ENCODE measurements at regions not wholly inside any gene's neighbourhood (a gene's known extent, or its start where the extent isn't known, plus 50 kb on each side); places are given as distances from the start of the nearest gene placed in this dataset.

DNA sequence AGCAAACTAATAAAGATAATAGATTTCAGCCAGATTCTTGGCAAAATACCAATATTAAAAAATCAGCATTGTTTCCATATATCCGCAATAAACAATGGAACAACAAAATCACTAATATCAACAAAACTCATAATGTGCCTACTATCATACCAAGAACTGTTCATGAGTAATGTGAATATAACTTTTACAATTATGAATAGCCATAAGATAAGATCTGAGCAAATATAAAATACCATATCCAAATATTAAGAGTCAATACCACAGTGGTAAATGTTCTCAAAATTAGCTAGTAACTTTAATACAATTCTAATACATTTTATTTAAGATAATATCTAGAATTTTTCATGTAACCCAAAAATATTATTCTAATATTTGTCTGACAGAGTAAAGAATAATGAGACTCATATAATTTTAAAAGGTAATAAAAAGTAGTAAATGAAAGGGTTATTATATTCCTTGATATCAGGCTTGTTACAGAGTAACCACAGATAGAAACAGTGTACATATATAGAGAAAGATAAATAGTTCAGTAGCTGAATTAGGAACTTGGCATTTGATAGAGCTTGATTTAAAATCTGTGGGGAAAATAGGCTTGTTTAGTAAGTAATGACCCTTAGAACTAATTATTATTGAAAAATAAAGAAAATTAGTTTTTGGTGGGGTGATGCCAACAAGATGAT, 2126.6 kb downstream of the MRPL39 start:
- Histone ChIP-seq H3K36me3 (ENCODE audit: insufficient read depth) (no peaks in the 10 kb centered on the region), H4K20me1 (ENCODE audit: insufficient read depth) (no peaks in the 10 kb centered on the region), H3K27ac (no peak overlapping the region), H3K4me1 (ENCODE audit: low read depth, poor library complexity, severe bottlenecking) (no peaks in the 10 kb centered on the region), H3K79me2 (ENCODE audit: insufficient read depth, low read depth) (no peaks in the 10 kb centered on the region), H3K4me3 (IDR thresholded peaks at IDR 0.05; ENCODE audit: insufficient read depth, low read depth, low read length) (no peak overlapping the region), H2AFZ (ENCODE audit: low read depth) (no peak overlapping the region), H3K9ac (no peak overlapping the region), H3K27me3 (ENCODE audit: insufficient read depth, low read depth) (no peaks in the 10 kb centered on the region), H3K4me2 (no peak overlapping the region)
- TF ChIP-seq, protein P1, sequence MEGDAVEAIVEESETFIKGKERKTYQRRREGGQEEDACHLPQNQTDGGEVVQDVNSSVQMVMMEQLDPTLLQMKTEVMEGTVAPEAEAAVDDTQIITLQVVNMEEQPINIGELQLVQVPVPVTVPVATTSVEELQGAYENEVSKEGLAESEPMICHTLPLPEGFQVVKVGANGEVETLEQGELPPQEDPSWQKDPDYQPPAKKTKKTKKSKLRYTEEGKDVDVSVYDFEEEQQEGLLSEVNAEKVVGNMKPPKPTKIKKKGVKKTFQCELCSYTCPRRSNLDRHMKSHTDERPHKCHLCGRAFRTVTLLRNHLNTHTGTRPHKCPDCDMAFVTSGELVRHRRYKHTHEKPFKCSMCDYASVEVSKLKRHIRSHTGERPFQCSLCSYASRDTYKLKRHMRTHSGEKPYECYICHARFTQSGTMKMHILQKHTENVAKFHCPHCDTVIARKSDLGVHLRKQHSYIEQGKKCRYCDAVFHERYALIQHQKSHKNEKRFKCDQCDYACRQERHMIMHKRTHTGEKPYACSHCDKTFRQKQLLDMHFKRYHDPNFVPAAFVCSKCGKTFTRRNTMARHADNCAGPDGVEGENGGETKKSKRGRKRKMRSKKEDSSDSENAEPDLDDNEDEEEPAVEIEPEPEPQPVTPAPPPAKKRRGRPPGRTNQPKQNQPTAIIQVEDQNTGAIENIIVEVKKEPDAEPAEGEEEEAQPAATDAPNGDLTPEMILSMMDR (conservative IDR thresholded peaks at IDR 0.05; ENCODE audit: low read depth, low read length) = no peak

GRCh38 chr21:23478381-23478780, 2128.9 kb downstream of the MRPL39 start:
- TF ChIP-seq, protein P1 (conservative IDR thresholded peaks at IDR 0.05; ENCODE audit: low read depth, low read length) = no peak
- Histone ChIP-seq H3K79me2 (ENCODE audit: insufficient read depth, low read depth) (no peaks in the 10 kb centered on the region), H3K4me3 (IDR thresholded peaks at IDR 0.05; ENCODE audit: insufficient read depth, low read depth, low read length) (no peak overlapping the region), H3K9ac (no peak overlapping the region), H4K20me1 (ENCODE audit: insufficient read depth) (no peaks in the 10 kb centered on the region), H2AFZ (ENCODE audit: low read depth) (no peak overlapping the region), H3K4me2 (no peak overlapping the region), H3K27me3 (ENCODE audit: insufficient read depth, low read depth) (no peaks in the 10 kb centered on the region), H3K27ac (no peak overlapping the region), H3K4me1 (ENCODE audit: low read depth, poor library complexity, severe bottlenecking) (no peaks in the 10 kb centered on the region), H3K36me3 (ENCODE audit: insufficient read depth) (no peaks in the 10 kb centered on the region)

GRCh38 chr21:23475281-23476219, 2131.7 kb downstream of the MRPL39 start:
- H3K9ac ChIP-seq = no peak overlapping the region
- H3K36me3 ChIP-seq (ENCODE audit: insufficient read depth) = no peaks in the 10 kb centered on the region
- H2AFZ ChIP-seq (ENCODE audit: low read depth) = no peak overlapping the region
- no peak overlapping the region for H3K27ac ChIP-seq
- H4K20me1 ChIP-seq (ENCODE audit: insufficient read depth) = no peaks in the 10 kb centered on the region
- no peaks in the 10 kb centered on the region for H3K79me2 ChIP-seq (ENCODE audit: insufficient read depth, low read depth)
- no peak overlapping the region for H3K4me3 ChIP-seq (IDR thresholded peaks at IDR 0.05; ENCODE audit: insufficient read depth, low read depth, low read length)
- TF ChIP-seq, protein P1 (conservative IDR thresholded peaks at IDR 0.05; ENCODE audit: low read depth, low read length) = no peak
- H3K27me3 ChIP-seq (ENCODE audit: insufficient read depth, low read depth) = no peaks in the 10 kb centered on the region
- no peak overlapping the region for H3K4me2 ChIP-seq
- no peaks in the 10 kb centered on the region for H3K4me1 ChIP-seq (ENCODE audit: low read depth, poor library complexity, severe bottlenecking)

DNA sequence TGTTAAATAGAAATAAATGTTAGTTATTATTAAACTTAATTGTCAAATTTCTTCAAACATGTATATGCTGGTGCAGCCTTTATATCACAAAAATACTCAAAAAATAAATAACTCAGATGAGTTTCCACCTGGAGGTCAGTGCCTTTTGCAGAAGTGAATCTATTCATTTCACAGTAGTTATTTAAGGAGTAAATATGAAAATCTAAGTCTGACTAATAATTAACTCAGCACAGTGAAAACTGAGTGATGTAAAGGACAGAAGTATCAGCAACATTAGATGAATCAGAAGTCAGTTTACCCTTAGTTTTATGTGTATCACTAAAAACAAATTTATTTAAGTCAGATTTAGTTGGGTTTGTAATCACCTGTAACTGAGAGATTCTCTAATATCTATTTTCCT, 2135.4 kb downstream of the MRPL39 start:
- Histone ChIP-seq H3K4me2 (no peak overlapping the region), H3K79me2 (ENCODE audit: insufficient read depth, low read depth) (no peaks in the 10 kb centered on the region), H3K4me3 (IDR thresholded peaks at IDR 0.05; ENCODE audit: insufficient read depth, low read depth, low read length) (no peak overlapping the region), H3K9ac (no peak overlapping the region), H3K4me1 (ENCODE audit: low read depth, poor library complexity, severe bottlenecking) (no peaks in the 10 kb centered on the region), H2AFZ (ENCODE audit: low read depth) (no peak overlapping the region), H3K27ac (no peak overlapping the region), H4K20me1 (ENCODE audit: insufficient read depth) (no peaks in the 10 kb centered on the region), H3K27me3 (ENCODE audit: insufficient read depth, low read depth) (no peaks in the 10 kb centered on the region), H3K36me3 (ENCODE audit: insufficient read depth) (no peaks in the 10 kb centered on the region)
- TF ChIP-seq, protein P1 (conservative IDR thresholded peaks at IDR 0.05; ENCODE audit: low read depth, low read length) = no peak
